Stimulated activated CD4-positive, alpha-beta T cell treated with anti-CD3 and anti-CD28 coated beads, Interleukin-12 subunit alpha, Interleukin-12 subunit beta, amount 100 ng/mL, for 48 hours (primary cell): ENCODE measurements at regions not wholly inside any gene's neighbourhood (a gene's known extent, or its start where the extent isn't known, plus 50 kb on each side); places are given as distances from the start of the nearest gene placed in this dataset.
"Not testable (repeated sequence)": the region's sequence is repeated elsewhere in the genome, so short reads cannot be mapped to it uniquely, and the experiment has no call there.

Experiments used
- DNase-seq, 3 donors: peaks; one replicate each; pipeline ENCODE4 v3.0.0-alpha.2; 2020; ENCODE audit warnings: low read depth in 2 of 3, low spot score in 1 of 3

DNA sequence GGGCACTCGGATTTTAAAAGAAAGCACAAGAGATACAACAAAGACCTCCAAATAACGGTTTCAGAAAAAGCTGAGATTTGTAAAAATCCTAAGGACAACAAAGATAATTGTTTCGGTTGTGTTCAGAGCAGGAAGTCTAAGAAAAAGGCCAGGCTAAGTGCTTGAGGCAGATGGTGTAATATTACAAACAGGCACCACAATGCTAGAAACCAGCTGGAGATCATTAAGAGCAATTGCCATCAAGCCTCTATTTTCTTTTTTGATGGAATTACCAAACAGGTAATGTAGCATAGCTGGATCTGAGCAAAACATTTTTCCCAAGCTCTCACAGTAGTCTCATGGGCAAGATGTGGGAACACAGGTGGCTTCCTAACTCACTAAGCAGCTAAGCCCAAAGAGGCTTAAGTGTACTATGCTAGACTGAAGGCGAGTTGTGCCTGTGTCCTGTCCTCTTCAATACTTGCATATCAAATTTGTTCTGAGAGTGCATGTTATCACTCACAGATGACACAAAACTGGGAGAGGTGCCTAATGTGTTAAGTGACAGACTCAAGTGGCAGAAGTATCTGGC, 161.6 kb downstream of the GLUL start:
- no peak for DNase-seq

DNA sequence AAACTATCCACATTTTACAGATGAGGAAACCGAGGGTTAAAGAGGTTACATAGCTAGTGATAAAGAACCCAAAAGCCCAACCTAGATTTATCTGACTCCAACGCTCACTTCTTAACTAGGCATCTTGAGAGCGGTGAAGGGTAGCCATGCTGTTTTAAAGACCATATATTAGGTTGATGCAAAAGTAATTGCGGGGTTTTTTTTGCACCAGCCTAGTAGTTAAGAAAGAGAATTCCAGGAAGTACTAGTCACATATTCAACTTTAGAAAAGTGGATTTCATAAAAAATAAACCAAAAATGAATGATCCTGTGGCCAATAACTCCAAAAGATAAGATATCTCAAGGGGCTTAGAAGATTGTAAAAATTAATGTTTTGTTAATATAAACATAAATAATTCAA, 162.1 kb downstream of the GLUL start:
- DNase-seq, result no peak

DNA sequence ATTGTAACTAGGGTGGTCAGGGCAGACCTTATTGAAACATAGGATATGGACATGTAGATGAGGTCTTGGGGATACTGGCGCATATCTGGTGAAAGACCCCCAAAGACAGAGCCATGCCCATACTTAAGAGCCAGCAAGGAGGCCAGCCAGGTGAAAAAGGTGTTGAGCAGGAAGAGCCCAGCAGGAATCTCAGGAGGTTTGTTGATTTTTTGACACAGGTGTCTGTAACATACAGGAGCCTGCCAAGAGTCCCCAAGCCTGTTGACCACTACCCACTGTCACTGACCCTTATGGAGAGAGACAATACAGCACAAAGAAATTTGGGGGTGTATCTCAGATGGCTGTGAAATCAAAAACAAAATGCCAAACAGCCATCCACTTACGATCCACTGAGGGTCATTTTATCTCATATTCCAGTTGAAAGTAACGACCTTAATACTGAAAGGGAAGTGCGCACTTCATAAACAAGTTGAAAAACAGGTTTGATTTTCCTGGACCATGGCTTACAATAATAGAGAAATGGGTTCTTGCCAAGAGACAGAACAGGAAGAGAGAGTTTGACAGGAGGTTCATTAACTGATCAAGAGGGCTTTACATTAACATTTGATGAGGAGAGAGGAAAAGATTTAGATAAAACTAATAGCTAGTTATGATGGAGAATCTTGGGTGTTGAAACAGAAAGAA, 163.6 kb downstream of the GLUL start:
- no peak for DNase-seq

DNA sequence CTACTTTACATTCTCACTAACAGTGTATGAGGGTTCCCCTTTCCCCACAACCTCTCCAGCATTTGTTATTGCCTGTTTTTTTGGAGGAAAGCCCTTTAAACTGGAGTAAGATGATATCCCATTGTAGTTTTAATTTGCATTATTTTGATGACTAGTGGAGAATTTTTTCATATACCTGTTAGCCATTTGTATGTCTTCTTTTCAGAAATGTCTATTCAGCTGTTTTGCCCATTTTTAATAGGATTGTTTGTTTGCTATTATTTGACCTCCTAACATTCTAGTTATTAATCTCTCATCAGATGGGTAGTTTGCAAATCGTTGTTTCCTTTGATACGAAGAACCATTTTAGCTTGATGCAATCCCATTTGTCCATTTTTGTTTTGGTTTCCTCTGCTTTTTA, 165.0 kb downstream of the GLUL start:
- DNase-seq, result no peak

DNA sequence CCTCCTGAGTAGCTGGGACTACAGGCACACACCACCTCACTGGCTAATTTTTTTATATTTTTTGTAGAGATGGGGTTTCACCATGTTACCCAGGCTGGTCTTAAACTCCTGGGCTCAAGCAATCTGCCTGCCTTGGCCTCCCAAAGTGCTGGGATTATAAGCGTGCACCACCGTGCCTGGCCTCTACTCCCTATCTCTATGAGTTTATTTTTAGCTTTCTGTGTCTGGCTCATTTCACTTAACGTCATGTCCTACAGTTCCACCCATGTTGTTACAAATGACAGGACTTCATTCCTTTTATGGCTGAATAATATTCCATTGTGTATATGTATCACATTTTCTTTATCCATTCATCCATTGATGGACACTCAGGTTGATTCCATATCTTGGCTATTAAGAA, 164.2 kb upstream of the ZNF648 start:
- not testable (repeated sequence) for DNase-seq

DNA sequence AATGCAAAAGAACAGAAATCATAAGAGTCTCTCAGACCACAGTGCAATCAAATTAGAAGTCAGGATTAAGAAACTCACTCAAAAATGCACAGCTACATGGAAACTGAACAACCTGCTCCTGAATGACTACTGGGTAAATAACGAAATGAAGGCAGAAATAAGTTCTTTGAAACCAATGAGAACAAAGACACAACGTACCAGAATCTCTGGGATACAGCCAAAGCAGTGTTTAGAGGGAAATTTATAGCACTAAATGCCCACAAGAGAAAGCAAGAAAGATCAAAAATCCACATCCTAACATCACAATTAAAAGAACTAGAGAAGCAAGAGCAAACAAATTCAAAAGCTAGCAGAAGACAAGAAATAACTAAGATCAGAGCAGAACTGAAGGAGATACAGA, 160.5 kb upstream of the ZNF648 start:
- not testable (repeated sequence) for DNase-seq

DNA sequence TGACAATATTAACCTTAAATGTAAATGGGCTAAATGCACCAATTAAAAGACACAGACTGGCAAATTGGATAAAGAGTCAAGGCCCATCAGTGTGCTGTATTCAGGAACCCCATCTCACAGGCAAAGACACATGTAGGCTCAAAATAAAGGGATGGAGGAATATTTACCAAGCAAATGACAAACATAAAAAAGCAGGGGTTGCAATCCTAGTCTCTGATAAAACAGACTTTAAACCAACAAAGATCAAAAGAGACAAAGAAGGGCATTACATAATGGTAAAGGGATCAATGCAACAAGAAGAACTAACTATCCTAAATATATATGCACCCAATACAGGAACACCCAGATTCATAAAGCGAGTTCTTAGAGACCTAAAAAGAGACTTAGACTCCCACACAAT, 159.9 kb upstream of the ZNF648 start:
- DNase-seq, result not testable (repeated sequence)

DNA sequence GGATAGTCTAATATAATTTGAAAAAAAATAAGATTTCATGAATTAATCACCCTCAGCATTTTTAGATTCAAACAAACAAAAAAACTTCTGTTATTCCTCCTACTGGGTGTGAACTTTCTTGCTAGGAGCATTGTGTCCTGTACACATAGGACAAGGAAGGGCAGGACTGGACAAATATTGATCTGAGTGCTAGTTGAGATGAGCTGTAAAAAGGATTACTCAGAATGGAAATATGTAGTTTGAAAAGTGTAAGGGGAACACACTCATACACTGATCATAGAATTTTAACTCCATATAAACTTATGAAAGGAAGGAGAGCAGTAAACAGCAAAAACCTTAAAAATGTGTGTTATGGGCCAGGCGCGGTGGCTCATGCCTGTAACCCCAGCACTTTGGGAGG, 156.5 kb upstream of the ZNF648 start:
- no peak for DNase-seq

DNA sequence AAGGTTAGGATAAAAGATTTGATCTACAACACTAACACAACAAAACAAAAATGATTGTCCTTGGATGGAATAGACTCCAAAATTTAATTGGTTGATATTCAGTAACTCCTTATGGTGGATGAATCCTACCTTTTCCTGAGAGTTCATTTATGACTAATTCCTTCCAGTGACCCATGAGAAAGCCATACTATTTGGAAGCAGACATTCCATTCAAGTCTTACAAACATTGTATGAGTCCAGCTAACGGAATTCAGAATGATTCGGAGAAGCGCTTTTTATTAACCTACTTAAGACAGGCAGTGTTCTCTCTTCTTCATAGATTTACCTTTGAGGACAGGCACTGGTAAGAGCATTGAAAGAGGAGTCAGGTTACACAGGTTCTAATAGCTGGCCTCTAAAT, 155.6 kb upstream of the ZNF648 start:
- DNase-seq, result no peak

DNA sequence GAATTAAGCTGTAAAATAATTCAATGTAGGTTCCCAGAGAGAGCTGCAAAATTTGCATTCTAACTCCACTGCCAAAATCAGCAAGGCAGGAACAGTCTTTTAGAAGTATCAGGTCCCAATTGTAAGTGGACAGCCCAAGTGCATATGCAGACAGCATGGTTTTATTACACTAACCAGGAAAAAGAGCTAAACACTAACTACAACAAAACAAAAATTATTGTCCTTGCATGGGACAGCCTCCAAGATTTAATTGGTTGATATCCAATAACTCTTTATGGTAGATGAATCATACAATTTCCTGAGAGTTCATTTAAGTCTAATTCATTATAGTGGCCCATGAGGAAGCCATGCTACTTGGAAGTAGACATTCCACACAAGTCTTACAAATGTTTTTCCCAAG, 154.3 kb upstream of the ZNF648 start:
- no peak for DNase-seq

DNA sequence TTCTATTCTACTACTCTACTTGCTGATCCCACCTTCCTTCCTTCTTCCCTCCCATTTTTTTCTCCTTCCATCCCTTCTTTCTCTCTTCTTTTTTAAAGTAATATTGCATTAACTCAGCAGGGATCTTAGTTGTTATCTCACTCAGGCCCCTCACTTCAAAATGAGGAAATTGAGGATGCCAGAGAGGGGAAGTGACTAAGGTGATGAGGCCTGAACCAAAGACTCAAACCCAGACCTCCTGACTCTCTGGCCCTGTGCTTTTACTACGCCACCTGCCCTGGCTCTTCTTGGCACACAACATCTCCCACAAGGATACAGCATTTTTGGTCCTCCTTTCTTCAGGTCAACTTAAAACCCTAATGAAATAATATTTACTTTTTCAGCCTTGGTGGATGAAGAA, 151.7 kb upstream of the ZNF648 start:
- DNase-seq, result no peak

DNA sequence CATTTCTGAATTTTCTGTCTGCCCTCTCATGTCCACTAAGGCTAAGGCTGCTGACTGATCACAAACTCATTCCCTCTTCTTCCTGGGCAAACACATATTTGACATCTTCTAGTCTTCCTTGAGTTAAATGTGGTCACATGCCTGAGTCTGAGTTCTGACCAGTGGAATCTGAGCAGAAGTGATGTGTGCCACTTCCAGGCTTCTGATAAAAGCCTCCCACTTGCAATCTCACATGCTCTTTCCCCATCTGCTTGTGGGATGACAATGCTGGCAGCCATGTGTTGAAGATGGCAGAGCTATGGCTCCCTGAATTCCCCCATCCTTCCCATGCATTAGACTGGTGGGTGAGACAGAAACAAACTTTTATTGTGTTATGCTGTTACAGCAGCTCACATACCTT, 149.9 kb upstream of the ZNF648 start:
- DNase-seq, result no peak

DNA sequence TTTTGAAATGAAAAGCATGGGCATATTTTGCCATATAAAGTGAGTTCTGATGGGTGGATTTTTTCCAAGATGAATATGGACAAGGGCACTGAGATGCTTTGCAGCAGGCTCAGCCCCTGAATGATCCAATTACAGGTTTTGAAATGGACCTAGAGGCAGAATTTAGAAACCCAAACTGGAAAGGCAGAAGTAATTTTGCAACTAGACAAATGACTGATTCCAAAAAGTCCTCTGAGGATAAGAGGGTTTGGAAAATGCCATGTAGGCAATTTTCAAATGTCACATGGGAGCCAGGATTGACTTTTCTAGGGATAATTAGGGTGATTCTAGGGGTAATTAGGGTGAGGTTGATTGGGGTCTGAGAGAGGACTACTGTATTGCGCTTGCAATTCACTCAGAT, 148.9 kb upstream of the ZNF648 start:
- DNase-seq, result no peak

DNA sequence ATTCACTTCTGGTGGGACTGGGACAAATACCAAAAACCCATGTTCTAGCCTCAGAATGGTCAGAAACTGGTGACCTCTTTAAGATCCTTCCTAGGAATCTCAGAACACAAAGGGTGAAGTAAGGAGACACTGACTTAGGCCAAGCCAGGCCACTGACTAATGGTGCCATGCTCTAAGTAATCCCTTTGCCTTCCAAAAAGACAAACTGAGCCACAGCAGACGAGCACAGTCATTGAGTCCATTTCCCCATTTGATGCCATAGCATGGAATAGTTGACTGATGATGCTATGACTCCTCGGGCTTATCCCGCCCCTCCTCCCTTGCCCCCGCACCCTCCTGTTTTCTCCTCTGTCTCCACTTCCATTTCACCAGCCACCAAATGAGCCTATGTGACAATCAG, 145.8 kb upstream of the ZNF648 start:
- no peak for DNase-seq

DNA sequence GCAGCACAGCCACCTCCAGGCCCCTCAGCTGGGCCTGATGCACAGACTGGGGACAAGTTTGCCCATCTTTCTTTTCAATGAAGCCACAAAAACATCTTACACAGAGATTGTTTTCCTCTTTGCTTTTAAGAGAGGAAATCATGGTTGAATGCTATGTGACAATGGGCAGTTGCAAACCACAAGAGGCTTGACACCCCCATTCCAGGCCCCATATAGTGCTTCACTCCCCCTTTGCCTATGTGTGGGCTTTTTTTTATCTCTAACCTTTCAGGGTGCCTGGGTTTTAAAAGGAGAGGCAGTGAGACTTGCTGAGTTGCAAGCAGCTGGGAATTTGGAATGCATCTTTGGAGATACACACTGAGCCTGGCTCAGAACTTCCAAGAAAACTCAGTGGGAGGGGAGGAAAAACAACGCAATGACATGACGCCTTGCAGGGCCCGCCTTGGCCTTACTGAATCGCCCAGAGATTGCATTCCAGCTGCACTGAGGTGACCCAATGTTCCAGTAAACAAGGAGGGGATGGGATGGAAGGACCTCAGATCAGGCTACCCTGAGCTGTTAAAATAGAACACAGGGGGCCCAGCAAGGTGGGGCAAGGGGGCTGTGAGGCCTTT, 145.2 kb upstream of the ZNF648 start:
- DNase-seq, result no peak

DNA sequence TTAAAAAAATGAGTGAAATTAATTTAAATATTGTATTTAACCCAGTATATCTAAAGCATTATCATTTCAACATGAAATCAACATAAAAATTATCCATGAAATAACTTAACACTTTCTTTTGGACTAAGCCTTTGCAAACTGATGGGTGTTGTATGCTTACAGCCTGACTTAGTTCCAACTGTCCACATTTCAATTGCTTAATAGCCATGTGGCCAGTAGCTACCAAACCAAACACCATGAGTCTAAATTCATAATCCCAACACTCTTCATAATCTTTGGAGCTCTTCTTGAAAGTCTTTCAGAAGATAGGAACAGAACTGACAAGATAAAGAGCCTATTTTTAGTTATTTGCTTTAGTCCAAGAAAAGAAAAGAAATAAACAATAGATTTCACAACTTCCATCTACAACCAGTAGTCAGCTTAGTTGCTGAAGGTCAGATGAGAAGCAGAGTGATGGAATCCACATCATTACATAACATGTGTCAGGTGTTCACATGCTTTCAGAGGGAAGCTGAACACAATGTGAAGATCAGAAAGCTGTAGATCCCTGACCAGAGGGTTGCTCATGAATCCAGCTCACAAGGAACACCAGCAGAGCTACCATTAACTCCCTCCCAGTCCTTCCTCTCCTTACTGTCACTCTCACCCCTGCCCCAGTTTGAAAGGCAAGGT, 144.0 kb upstream of the ZNF648 start:
- no peak for DNase-seq

DNA sequence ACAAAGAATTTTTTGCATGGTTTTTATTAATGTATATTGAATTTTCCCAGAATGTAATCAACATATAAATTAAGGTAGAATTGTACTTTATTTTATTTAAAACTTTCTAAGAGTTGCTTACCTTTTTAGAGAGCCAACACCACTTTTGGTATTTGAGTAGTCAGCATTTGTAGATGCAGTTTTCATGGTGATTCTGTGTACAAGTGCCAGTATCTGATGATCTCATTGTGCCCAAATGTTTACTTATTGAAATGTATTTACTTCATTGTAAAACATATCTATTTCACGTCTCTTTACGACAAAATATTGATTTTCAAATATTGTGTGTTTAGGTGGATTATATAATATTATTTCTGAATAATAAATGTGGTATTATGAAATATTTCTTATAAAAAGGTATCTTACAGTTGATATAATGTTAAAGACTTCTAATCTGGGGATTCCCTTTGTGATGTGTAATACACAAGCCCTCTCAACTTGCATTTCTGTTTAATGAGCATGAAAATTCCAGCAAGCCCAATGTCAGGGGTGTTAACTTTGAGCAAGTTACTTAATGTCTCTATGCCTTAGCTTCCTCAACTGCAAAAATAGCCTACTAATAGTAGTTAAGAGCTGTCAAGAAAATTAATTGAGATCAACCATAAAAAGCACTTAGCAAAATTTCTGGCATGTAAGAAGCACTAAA, 141.8 kb upstream of the ZNF648 start:
- DNase-seq, result no peak

DNA sequence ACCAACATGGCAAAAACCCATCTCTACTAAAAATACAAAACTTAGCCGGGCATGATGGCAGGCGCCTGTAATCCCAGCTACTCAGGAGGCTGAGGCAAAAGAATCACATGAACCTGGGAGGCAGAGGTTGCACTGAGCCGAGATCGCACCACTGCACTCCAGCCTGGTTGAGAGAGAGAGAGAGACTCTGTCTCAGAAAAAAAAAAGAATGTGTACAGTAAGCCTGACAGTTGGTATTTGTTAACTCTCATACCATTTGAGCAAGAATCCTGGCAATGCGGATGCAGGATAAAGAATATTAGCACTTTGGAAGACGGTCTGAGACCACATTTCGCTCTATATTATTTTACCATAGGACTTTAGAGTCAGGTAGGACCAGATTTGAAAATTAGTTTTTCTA, 140.0 kb upstream of the ZNF648 start:
- DNase-seq, result not testable (repeated sequence)

DNA sequence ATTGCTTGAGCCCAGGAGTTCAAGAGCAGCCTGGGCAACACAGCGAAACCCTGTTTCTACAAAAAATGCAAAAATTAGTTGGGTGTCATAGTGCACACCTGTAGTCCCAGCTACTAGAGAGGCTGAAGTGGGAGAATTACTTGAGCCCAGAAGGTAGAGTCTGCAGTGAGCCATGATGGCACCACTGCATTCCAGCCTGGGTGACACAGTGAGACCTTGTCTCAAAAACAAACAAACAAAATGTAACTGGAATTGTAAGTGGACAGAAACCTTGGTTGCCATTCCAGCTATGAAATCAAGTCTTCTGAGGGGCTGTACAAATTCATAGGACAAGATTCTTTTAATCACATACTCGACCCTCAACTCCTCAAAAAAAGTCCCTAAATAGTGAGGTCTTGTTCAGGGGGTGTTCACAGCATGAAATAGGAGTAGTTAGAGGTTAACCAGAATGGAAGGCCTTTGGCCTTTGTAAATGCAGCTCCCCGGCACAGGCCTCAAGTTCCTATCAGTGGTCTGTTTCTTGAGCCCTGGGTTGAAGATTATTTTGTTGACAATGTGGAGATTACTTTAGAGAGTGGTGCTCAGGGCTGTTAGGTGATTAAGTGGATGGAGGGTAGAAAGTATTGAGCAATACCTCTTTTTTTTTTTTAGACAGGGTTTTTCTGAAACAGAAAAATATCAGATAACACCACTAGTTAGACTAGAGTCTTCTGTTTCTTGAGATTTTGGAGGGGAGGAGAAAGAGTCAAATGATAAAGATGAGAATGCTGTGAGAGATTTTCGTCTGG, 138.7 kb upstream of the ZNF648 start:
- no peak for DNase-seq

DNA sequence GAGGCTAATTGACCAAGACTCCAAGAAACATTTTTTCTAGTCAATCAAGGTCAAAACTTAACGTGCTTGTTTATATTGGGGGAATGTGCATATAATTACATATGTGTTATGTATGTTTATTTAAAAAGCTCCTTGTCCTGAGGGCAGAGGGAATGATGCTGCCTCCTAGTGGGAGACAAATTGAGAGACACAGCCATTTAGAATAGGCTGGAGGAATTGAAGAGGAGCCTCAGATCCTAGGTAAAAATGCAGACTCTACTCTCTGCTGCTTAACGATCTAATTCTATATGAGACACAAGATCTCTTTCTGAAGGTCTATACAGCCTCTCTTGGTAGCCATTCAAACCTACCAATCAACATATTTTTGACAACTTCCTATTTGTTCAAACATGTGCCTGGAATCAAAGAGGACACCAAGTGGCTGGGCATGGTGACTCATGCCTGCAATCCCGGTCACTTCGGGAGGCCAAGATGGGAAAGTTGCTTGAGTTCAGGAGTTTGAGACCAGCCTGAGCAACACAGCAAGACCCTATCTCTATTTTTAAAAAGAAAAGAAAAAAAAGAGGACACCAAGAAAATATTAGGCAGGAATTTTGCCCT, 136.6 kb upstream of the ZNF648 start:
- DNase-seq, result no peak
